HepG2 (cell line): ENCODE measurements at regions not wholly inside any gene's neighbourhood (a gene's known extent, or its start where the extent isn't known, plus 50 kb on each side); places are given as distances from the start of the nearest gene placed in this dataset.

Experiments used
- ATAC-seq: fragments of 200-7000 bp; cut with Tn5 transposase; 3 replicates; pipeline ENCODE4 v1.9.1; 2020; ENCODE audit warnings: mild to moderate bottlenecking, moderate library complexity
- BruUV-seq: library from RNA; stranded (reverse); fragments of 400-500 nt; replicated peaks from 2 replicates; lab custom pipeline; 2021; lab: Mats Ljungman, UMichigan
- CTCF ChIA-PET: fragments of 300-600 bp; formaldehyde crosslinking; extraction: SDS; loops from one replicate; lab custom pipeline; 2021; ENCODE audit warnings: low total read pairs, inconsistent platforms, low intra/inter-chr PET ratio; lab: Yijun Ruan, JAX
- POLR2A ChIA-PET: fragments of 350-600 bp; sonication (Branson Sonifier 250); formaldehyde crosslinking; loops from one replicate; lab custom pipeline; 2020; ENCODE audit warnings: antibody characterized with exemption, inconsistent platforms; lab: Yijun Ruan, JAX
- DNase-seq: peaks from one replicate; pipeline ENCODE4 v3.0.0-alpha.2; 2015; ENCODE audit warnings: low spot score
- FAIRE-seq: peaks from 3 replicates; lab custom pipeline; 2011; peaks lifted over from hg19 to GRCh38; lab: Jason Lieb, UNC
- H2AFZ ChIP-seq: one replicate; pipeline ENCODE4 v1.6.1; 2011; ENCODE audit warnings: low read length, inconsistent platforms
- H3K27ac ChIP-seq: fragments of 300-600 bp; 3 replicates; pipeline ENCODE4 v1.8.0; 2011; ENCODE audit warnings: mixed run types, mild to moderate bottlenecking, mixed read lengths, low read length, inconsistent platforms; ENCODE audit not compliant: insufficient read depth; ENCODE audit errors: extremely low read length
- H3K27me3 ChIP-seq, 2 experiments: fragments of 200-600 bp in 1 of 2; 2 replicates in 1 of 2; 3 replicates in 1 of 2; pipeline versions ENCODE4 v1.6.0 to v1.8.0; 2011; ENCODE audit warnings: low read length in 2 of 2, mild to moderate bottlenecking in 2 of 2, moderate library complexity in 2 of 2, inconsistent platforms in 1 of 2; ENCODE audit not compliant: insufficient read depth in 2 of 2, control insufficient read depth in 1 of 2
- H3K36me3 ChIP-seq, 2 experiments: fragments of 200-600 bp in 1 of 2; replicated peaks in 1 of 2; 2 replicates in 1 of 2; 3 replicates in 1 of 2; pipeline versions ENCODE4 v1.5.1 to v1.8.0; 2011; ENCODE audit warnings: low read length in 2 of 2, inconsistent platforms in 1 of 2; ENCODE audit not compliant: insufficient read depth in 2 of 2, control insufficient read depth in 1 of 2
- H3K4me1 ChIP-seq: 2 replicates; pipeline ENCODE4 v1.5.1; 2012; ENCODE audit warnings: low read length, inconsistent platforms; ENCODE audit not compliant: insufficient read depth
- H3K4me2 ChIP-seq: 2 replicates; pipeline ENCODE4 v1.6.0; 2011; ENCODE audit warnings: low read depth, low read length, inconsistent platforms
- H3K4me3 ChIP-seq, 3 experiments: fragments of 200-600 bp in 1 of 3; sonication (generic), shearing (Covaris generic) in 1 of 3; replicated peaks in 1 of 3; 2 replicates each; pipeline ENCODE4 v1.5.1; 2011 to 2016; ENCODE audit warnings: low read length in 3 of 3, inconsistent platforms in 2 of 3, low read depth in 2 of 3, mild to moderate bottlenecking in 2 of 3, control low read depth in 1 of 3, mixed read lengths in 1 of 3; ENCODE audit not compliant: insufficient read depth in 1 of 3
- H3K79me2 ChIP-seq: one replicate; pipeline ENCODE4 v1.6.1; 2011; ENCODE audit warnings: low read length, inconsistent platforms; ENCODE audit not compliant: insufficient read depth
- H3K9ac ChIP-seq: 2 replicates; pipeline ENCODE4 v1.6.0; 2011; ENCODE audit warnings: mild to moderate bottlenecking, low read depth, low read length, inconsistent platforms; ENCODE audit not compliant: insufficient read depth
- H3K9me3 ChIP-seq: 2 replicates; pipeline ENCODE4 v1.5.1; 2012; ENCODE audit warnings: mild to moderate bottlenecking, low read length
- H4K20me1 ChIP-seq: 2 replicates; pipeline ENCODE4 v1.6.0; 2011; ENCODE audit warnings: inconsistent platforms, mild to moderate bottlenecking, low read length, moderate library complexity; ENCODE audit not compliant: insufficient read depth
- ATF1 ChIP-seq: IDR thresholded peaks from 2 replicates; pipeline ENCODE4 v1.6.1; 2016; ENCODE audit warnings: mild to moderate bottlenecking, control low read depth
- ATF7-NPFF ChIP-seq: sonication (generic); formaldehyde crosslinking; IDR thresholded peaks from 2 replicates; pipeline ENCODE4 v1.8.1; 2023; ENCODE audit warnings: mild to moderate bottlenecking, low read depth, missing genetic modification reagents, moderate library complexity
- GTF2F1 ChIP-seq: fragments of 150-350 bp; IDR thresholded peaks from 2 replicates; pipeline ENCODE4 v1.6.1; 2014; ENCODE audit warnings: low read length
- KDM4B ChIP-seq: sonication (generic); formaldehyde crosslinking; IDR thresholded peaks from 2 replicates; pipeline ENCODE4 v1.4.0; 2020; ENCODE audit warnings: missing genetic modification reagents
- NFE2 ChIP-seq: sonication (generic); formaldehyde crosslinking; IDR thresholded peaks from 2 replicates; pipeline ENCODE4 v1.4.0; 2020; ENCODE audit warnings: missing genetic modification reagents
- NFKB2 ChIP-seq: sonication (generic); formaldehyde crosslinking; IDR thresholded peaks from 2 replicates; pipeline ENCODE4 v1.4.0; 2020; ENCODE audit warnings: missing genetic modification reagents, borderline replicate concordance
- SETDB1 ChIP-seq: sonication (generic); formaldehyde crosslinking; IDR thresholded peaks from 2 replicates; pipeline ENCODE4 v1.5.1; 2020; ENCODE audit warnings: missing genetic modification reagents, mild to moderate bottlenecking, borderline replicate concordance
- SP5 ChIP-seq: IDR thresholded peaks from 2 replicates; pipeline ENCODE4 v1.6.1; 2016; ENCODE audit warnings: low read depth, borderline replicate concordance
- TRIM24 ChIP-seq: sonication (generic); formaldehyde crosslinking; IDR thresholded peaks from 2 replicates; pipeline ENCODE4 v1.8.0; 2022; ENCODE audit warnings: mild to moderate bottlenecking, missing genetic modification reagents
- ZNF547 ChIP-seq: sonication (generic); formaldehyde crosslinking; IDR thresholded peaks from 2 replicates; pipeline ENCODE4 v1.5.1; 2020; ENCODE audit warnings: mild to moderate bottlenecking, missing genetic modification reagents
- ZNF678 ChIP-seq: sonication (generic); formaldehyde crosslinking; IDR thresholded peaks from 2 replicates; pipeline ENCODE4 v1.4.0; 2020; ENCODE audit warnings: mild to moderate bottlenecking, missing genetic modification reagents
- WGBS: methylation state at CpG from one replicate; pipeline ENCODE4 v1.1.6; 2017; ENCODE audit warnings: low lambda C conversion rate; 5-methylcytosine and 5-hydroxymethylcytosine counted together
- in situ Hi-C: cut with HindIII; loops from 2 replicates; pipeline ENCODE4 v1.10.0; 2017; ENCODE audit warnings: low pct_unique_long_range_greater_than_20kb; ENCODE audit not compliant: extremely low pct_ligation_motif_present
- intact Hi-C: fragments of 100-400 bp; cut with micrococcal nuclease; formaldehyde crosslinking; loops from one replicate; pipeline ENCODE4 v1.10.0; 2022; ENCODE audit not compliant: unreplicated experiment
- TF ChIP-seq, protein P1 (sequence below): sonication (generic); formaldehyde crosslinking; IDR thresholded peaks from 2 replicates; pipeline ENCODE4 v1.8.1; 2023; ENCODE audit warnings: mild to moderate bottlenecking, missing genetic modification reagents
- TF ChIP-seq, protein P2 (sequence below): sonication (generic); formaldehyde crosslinking; IDR thresholded peaks from 2 replicates; pipeline ENCODE4 v1.8.0; 2022; ENCODE audit warnings: missing genetic modification reagents, low read depth, mild to moderate bottlenecking, borderline replicate concordance
- TF ChIP-seq, protein P3 (sequence below): sonication (generic); formaldehyde crosslinking; IDR thresholded peaks from 2 replicates; pipeline ENCODE4 v1.5.0; 2020; ENCODE audit warnings: mild to moderate bottlenecking, missing genetic modification reagents

DNA sequence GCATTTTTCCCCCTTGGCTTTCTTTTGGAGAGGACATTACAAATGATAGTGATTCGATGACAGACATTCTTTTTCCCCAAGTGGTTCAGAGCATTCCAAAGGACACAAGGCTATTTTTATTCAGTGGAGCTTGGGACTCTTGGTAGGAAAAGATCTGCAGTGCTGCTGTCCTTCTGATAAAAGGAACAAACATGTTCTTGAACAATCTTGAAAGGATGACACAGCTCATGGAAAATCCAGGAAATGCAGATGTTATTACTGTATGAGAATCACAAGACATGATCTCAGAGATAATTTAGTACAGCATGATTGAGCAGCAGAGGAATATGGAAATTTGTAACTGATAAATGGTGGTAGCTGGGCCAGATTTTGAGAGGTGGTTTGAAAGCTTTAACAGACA lies 96.2 kb upstream of the RFC3 start:
- Histone ChIP-seq H3K27ac (no peak overlapping the region), H3K27me3 (no peaks in the 10 kb centered on the region), H2AFZ (peak overlapping the region; percentile 51), H3K79me2 (no peaks in the 10 kb centered on the region), H3K4me2 (no peak overlapping the region), H3K36me3 (no peaks in the 10 kb centered on the region), H3K9me3 (0 out of 2 replicates have a peak, but pooled peaks cover 6% of the 10 kb centered on the region), H3K9ac (no peak overlapping the region), H3K4me1 (peaks cover 18% of the 10 kb centered on the region), H4K20me1 (no peaks in the 10 kb centered on the region), H3K4me3 (no peak overlapping the region)
- intact Hi-C loops (loop anchor here (5.0 kb wide), 1 partner anchor 274 kb away; no protein-coding TSS in a partner anchor), in situ Hi-C loops (loop anchor here (5.0 to 10.0 kb wide), 3 partner anchors 107 to 497 kb away; no protein-coding TSS in a partner anchor)
- ATAC-seq (no peak), DNase-seq (no peak), FAIRE-seq (no peak)
- 77% methylated on average over 1 of the region's 1 CpG for WGBS
- ChIA-PET CTCF (no interaction called here), POLR2A (interaction anchor here (1.0 to 3.4 kb wide), 2 partner anchors 79 to 178 kb away, joined by 4 to 14 read pairs; no protein-coding TSS in a partner anchor)
- no peak for TF ChIP-seq SP5 (CRISPR knock-in tag)
- no peak for TF ChIP-seq TRIM24 (CRISPR knock-in tag)
- BruUV-seq = no TSS peak

DNA sequence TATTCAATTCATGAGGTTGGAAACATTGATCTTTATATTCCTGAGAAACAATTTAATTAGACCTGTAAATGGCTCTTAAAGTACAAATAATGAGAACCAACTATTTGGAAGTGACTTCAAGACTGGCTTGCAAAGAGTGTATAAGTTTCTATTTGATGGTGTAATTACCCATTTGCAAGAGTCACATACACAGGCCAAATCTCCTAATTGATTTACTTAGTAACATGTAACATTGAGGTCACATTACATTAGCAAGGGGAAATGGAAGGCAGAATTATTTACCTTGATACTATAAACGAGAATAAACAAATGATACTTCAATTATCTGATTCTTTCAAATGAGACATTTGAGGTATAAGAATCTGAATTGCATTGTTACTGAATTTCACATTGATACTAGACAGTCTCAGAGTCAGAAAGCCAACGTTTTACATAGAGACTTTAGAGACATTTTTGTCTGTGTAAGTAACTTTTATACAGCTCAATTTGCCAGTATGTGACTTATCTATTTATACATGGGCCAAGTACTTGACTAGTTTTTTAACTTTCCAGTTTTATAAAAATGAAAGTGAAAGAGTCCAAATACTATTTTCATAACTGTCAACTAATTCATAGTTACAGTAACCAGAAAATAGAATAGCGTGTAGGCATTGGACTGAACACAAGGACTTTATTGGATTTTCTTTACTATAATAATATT lies 95.6 kb upstream of the RFC3 start:
- Histone ChIP-seq H3K36me3 (no peaks in the 10 kb centered on the region), H3K4me2 (no peak overlapping the region), H3K4me3 (no peak overlapping the region), H4K20me1 (no peaks in the 10 kb centered on the region), H3K4me1 (peaks cover 18% of the 10 kb centered on the region), H3K9me3 (0 out of 2 replicates have a peak, but pooled peaks cover 6% of the 10 kb centered on the region), H2AFZ (no peak overlapping the region), H3K9ac (no peak overlapping the region), H3K27ac (no peak overlapping the region), H3K79me2 (no peaks in the 10 kb centered on the region), H3K27me3 (no peaks in the 10 kb centered on the region)
- in situ Hi-C loops = loop anchor here (5.0 to 10.0 kb wide), 3 partner anchors 108 to 498 kb away; no protein-coding TSS in a partner anchor
- BruUV-seq = no TSS peak
- intact Hi-C loops = loop anchor here (5.0 kb wide), 1 partner anchor 275 kb away; no protein-coding TSS in a partner anchor
- ChIA-PET POLR2A (interaction anchor here (1.8 to 3.4 kb wide), 2 partner anchors 82 to 179 kb away, joined by 5 to 14 read pairs; no protein-coding TSS in a partner anchor), CTCF (interaction anchor here (1.9 kb wide), 1 partner anchor 179 kb away, joined by 13 read pairs; no protein-coding TSS in a partner anchor)
- 95% methylated on average over 3 of the region's 3 CpGs for WGBS
- ATAC-seq (no peak), FAIRE-seq (no peak), DNase-seq (no peak)
- no peak for TF ChIP-seq ZNF547
- no peak for TF ChIP-seq KDM4B
- no peak for TF ChIP-seq GTF2F1
- no peak for TF ChIP-seq NFE2 (CRISPR knock-in tag)
- TF ChIP-seq ZNF678 (CRISPR knock-in tag) = no peak
- TF ChIP-seq, protein P1, sequence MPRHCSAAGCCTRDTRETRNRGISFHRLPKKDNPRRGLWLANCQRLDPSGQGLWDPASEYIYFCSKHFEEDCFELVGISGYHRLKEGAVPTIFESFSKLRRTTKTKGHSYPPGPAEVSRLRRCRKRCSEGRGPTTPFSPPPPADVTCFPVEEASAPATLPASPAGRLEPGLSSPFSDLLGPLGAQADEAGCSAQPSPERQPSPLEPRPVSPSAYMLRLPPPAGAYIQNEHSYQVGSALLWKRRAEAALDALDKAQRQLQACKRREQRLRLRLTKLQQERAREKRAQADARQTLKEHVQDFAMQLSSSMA (CRISPR knock-in tag) = no peak
- no peak for TF ChIP-seq ATF1 (CRISPR knock-in tag)
- TF ChIP-seq, protein P2, sequence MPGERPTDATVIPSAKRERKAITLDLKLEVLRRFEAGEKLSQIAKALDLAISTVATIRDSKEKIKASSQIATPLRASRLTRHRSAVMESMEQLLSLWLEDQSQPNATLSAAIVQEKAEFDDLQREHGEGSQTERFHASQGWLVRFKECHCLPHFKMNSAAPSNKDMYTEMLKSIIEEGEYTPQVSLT (CRISPR knock-in tag) = no peak
- no peak for TF ChIP-seq NFKB2 (CRISPR knock-in tag)
- TF ChIP-seq, protein P3, sequence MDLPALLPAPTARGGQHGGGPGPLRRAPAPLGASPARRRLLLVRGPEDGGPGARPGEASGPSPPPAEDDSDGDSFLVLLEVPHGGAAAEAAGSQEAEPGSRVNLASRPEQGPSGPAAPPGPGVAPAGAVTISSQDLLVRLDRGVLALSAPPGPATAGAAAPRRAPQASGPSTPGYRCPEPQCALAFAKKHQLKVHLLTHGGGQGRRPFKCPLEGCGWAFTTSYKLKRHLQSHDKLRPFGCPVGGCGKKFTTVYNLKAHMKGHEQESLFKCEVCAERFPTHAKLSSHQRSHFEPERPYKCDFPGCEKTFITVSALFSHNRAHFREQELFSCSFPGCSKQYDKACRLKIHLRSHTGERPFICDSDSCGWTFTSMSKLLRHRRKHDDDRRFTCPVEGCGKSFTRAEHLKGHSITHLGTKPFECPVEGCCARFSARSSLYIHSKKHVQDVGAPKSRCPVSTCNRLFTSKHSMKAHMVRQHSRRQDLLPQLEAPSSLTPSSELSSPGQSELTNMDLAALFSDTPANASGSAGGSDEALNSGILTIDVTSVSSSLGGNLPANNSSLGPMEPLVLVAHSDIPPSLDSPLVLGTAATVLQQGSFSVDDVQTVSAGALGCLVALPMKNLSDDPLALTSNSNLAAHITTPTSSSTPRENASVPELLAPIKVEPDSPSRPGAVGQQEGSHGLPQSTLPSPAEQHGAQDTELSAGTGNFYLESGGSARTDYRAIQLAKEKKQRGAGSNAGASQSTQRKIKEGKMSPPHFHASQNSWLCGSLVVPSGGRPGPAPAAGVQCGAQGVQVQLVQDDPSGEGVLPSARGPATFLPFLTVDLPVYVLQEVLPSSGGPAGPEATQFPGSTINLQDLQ = no peak
- TF ChIP-seq SETDB1 (CRISPR knock-in tag) = no peak
- no peak for TF ChIP-seq ATF7-NPFF
